Stromal cell of bone marrow (primary cell): ENCODE measurements at regions not wholly inside any gene's neighbourhood (a gene's known extent, or its start where the extent isn't known, plus 50 kb on each side); places are given as distances from the start of the nearest gene placed in this dataset.

ENCODE experiments used
- DNase-seq: peaks from one replicate; pipeline ENCODE4 v3.0.0-alpha.2; 2012; ENCODE audit warnings: low read depth

GRCh38 chr11:43261775-43262174, 50.0 kb upstream of the API5 start:
- no peak for DNase-seq
